ENCODE measurements at regions not wholly inside any gene's neighbourhood (a gene's known extent, or its start where the extent isn't known, plus 50 kb on each side); places are given as distances from the start of the nearest gene placed in this dataset.

GRCh38 chr9:22817181-22817580 is 370.6 kb downstream of the DMRTA1 start:
- TF ChIP-seq ZNF114 (tag by site-specific recombination; IDR thresholded peaks at IDR 0.05), result no peak
- no peak for TF ChIP-seq MYNN (tag by site-specific recombination; IDR thresholded peaks at IDR 0.05; ENCODE audit: borderline replicate concordance)
- TF ChIP-seq CTCF (tag by site-specific recombination; IDR thresholded peaks at IDR 0.05), result no peak
- TF ChIP-seq ZBTB1 (tag by site-specific recombination; IDR thresholded peaks at IDR 0.05), result no peak
- no peak for TF ChIP-seq ZEB2 (tag by site-specific recombination; IDR thresholded peaks at IDR 0.05)
- TF ChIP-seq ZBTB11 (tag by site-specific recombination; conservative IDR thresholded peaks at IDR 0.05; ENCODE audit: low read depth), result no peak
